Natural killer cell (primary cell): ENCODE measurements at regions not wholly inside any gene's neighbourhood (a gene's known extent, or its start where the extent isn't known, plus 50 kb on each side); places are given as distances from the start of the nearest gene placed in this dataset.

Experiments
- ATAC-seq, 3 donors: fragments of 150-1000 bp in 2 of 3; fragments of 200-7000 bp in 1 of 3; cut with Tn5 transposase; 1 replicate in 1 of 3; 2 replicates in 2 of 3; pipeline ENCODE4 v1.10.0; 2021; ENCODE audit warnings: mild to moderate bottlenecking in 2 of 3, moderate library complexity in 2 of 3
- DNase-seq, 2 donors: peaks; one replicate each; pipeline versions ENCODE4 v3.0.0 to v3.0.0-alpha.2; 2013 to 2021; ENCODE audit warnings: mixed read lengths in 1 of 2
- H3K27ac ChIP-seq: one replicate; pipeline ENCODE4 v1.5.1; 2013; ENCODE audit warnings: mild to moderate bottlenecking, low read length
- H3K27me3 ChIP-seq: one replicate; pipeline ENCODE4 v1.6.1; 2013; ENCODE audit warnings: low read length; ENCODE audit not compliant: control insufficient read depth, insufficient read depth
- H3K36me3 ChIP-seq: one replicate; pipeline ENCODE4 v1.6.1; 2013; ENCODE audit warnings: low read length; ENCODE audit not compliant: control insufficient read depth, insufficient read depth
- H3K4me1 ChIP-seq: one replicate; pipeline ENCODE4 v1.6.1; 2013; ENCODE audit warnings: low read length; ENCODE audit not compliant: control insufficient read depth, insufficient read depth
- H3K4me3 ChIP-seq: one replicate; pipeline ENCODE4 v1.5.1; 2013; ENCODE audit warnings: low read length
- H3K9me3 ChIP-seq: one replicate; pipeline ENCODE4 v1.6.1; 2013; ENCODE audit warnings: low read length; ENCODE audit not compliant: control insufficient read depth, insufficient read depth
- H3K27ac Mint-ChIP-seq, 2 donors: one replicate each; pipeline ENCODE4 v1.8.0; 2022; ENCODE audit warnings: mild to moderate bottlenecking in 2 of 2, mixed read lengths in 2 of 2, moderate library complexity in 1 of 2
- H3K27me3 Mint-ChIP-seq, 2 donors: one replicate each; pipeline ENCODE4 v1.8.0; 2022; ENCODE audit warnings: low read depth in 2 of 2, mixed read lengths in 2 of 2
- H3K36me3 Mint-ChIP-seq: one replicate; pipeline ENCODE4 v1.8.0; 2022; ENCODE audit warnings: mixed read lengths
- H3K4me1 Mint-ChIP-seq, 2 donors: one replicate each; pipeline ENCODE4 v1.8.0; 2022; ENCODE audit warnings: mixed read lengths in 2 of 2
- H3K4me3 Mint-ChIP-seq: one replicate; pipeline ENCODE4 v1.8.0; 2022; ENCODE audit warnings: mild to moderate bottlenecking, moderate library complexity, mixed read lengths
- H3K9me3 Mint-ChIP-seq, 2 donors: one replicate each; pipeline ENCODE4 v1.8.0; 2022; ENCODE audit warnings: mixed read lengths in 2 of 2
- CTCF ChIP-seq: fragments of 200-600 bp; IDR thresholded peaks from one replicate; pipeline ENCODE4 v1.8.0; 2022; ENCODE audit warnings: antibody characterized with exemption
- WGBS: methylation state at CpG from one replicate; pipeline ENCODE4 v1.1.7; 2013; ENCODE audit warnings: missing lambda C conversion rate; ENCODE audit not compliant: insufficient coverage; 5-methylcytosine and 5-hydroxymethylcytosine counted together
- intact Hi-C: fragments of 100-400 bp; cut with micrococcal nuclease; formaldehyde crosslinking; loops from one replicate; pipeline ENCODE4 v1.14.2; 2022

- no peak for DNase-seq
Observed at GRCh38 chr21:18937337-18937736, 533.8 kb upstream of the TMPRSS15 start.

GRCh38 chr21:18940791-18941190, 537.2 kb upstream of the TMPRSS15 start:
- H3K9me3 ChIP-seq: no peaks in the 10 kb centered on the region
- H3K9me3 Mint-ChIP-seq: peaks cover 7 to 17% of the 10 kb centered on the region in 2 donors
- no peaks in the 10 kb centered on the region for H3K36me3 Mint-ChIP-seq
- no peak overlapping the region for H3K27ac Mint-ChIP-seq
- ATAC-seq: no peak
- H3K27me3 ChIP-seq: no peaks in the 10 kb centered on the region
- intact Hi-C loops: no loop called here
- TF ChIP-seq CTCF: no peak
- no peaks in the 10 kb centered on the region for H3K36me3 ChIP-seq
- H3K27ac ChIP-seq: no peak overlapping the region
- H3K4me3 Mint-ChIP-seq: no peak overlapping the region
- WGBS: 76% methylated on average over 4 of the region's 4 CpGs
- no peaks in the 10 kb centered on the region for H3K4me1 ChIP-seq
- no peaks in the 10 kb centered on the region for H3K4me1 Mint-ChIP-seq
- DNase-seq: no peak
- no peak overlapping the region for H3K4me3 ChIP-seq
- H3K27me3 Mint-ChIP-seq: no peaks in the 10 kb centered on the region

More at GRCh38 chr21:18937337-18937736, 533.8 kb upstream of the TMPRSS15 start:
- ATAC-seq: no peak
- Mint-ChIP-seq H3K27ac (no peak overlapping the region), H3K27me3 (no peaks in the 10 kb centered on the region), H3K9me3 (peaks cover 9 to 19% of the 10 kb centered on the region in 2 donors), H3K36me3 (no peaks in the 10 kb centered on the region), H3K4me1 (no peaks in the 10 kb centered on the region), H3K4me3 (no peak overlapping the region)
- Histone ChIP-seq H3K27me3 (no peaks in the 10 kb centered on the region), H3K36me3 (no peaks in the 10 kb centered on the region), H3K27ac (no peak overlapping the region), H3K4me1 (no peaks in the 10 kb centered on the region), H3K4me3 (no peak overlapping the region), H3K9me3 (no peaks in the 10 kb centered on the region)
- no peak for TF ChIP-seq CTCF
- intact Hi-C loops: no loop called here
- whole genome bisulfite sequencing: 82% methylated on average over 5 of the region's 7 CpGs

- no peak for ATAC-seq
- H3K4me1 ChIP-seq: no peaks in the 10 kb centered on the region
- H3K27ac ChIP-seq: no peak overlapping the region
- H3K27me3 ChIP-seq: no peaks in the 10 kb centered on the region
- no peak for TF ChIP-seq CTCF
- no peaks in the 10 kb centered on the region for H3K36me3 ChIP-seq
- H3K4me3 ChIP-seq: no peak overlapping the region
- H3K27ac Mint-ChIP-seq: no peak overlapping the region
- 85% methylated on average over 10 of the region's 13 CpGs for WGBS
- intact Hi-C loops: no loop called here
- H3K4me1 Mint-ChIP-seq: no peaks in the 10 kb centered on the region
- no peaks in the 10 kb centered on the region for H3K27me3 Mint-ChIP-seq
- H3K9me3 ChIP-seq: no peaks in the 10 kb centered on the region
- no peaks in the 10 kb centered on the region for H3K36me3 Mint-ChIP-seq
- no peak overlapping the region for H3K4me3 Mint-ChIP-seq
- DNase-seq: no peak
- H3K9me3 Mint-ChIP-seq: peaks cover 5 to 12% of the 10 kb centered on the region in 2 donors
Observed at GRCh38 chr21:18950045-18950740, 546.6 kb upstream of the TMPRSS15 start.
